ENCODE measurements at regions not wholly inside any gene's neighbourhood (a gene's known extent, or its start where the extent isn't known, plus 50 kb on each side); places are given as distances from the start of the nearest gene placed in this dataset.

- H2AFZ ChIP-seq, result no peak overlapping the region
- no peak for DNase-seq (ENCODE audit: low spot score)
- no peak overlapping the region for H3K4me3 ChIP-seq
- H3K9me3 ChIP-seq (ENCODE audit: low read depth), result no peaks in the 10 kb centered on the region
- H3K4me1 ChIP-seq (ENCODE audit: insufficient read depth), result no peaks in the 10 kb centered on the region
- H3K27me3 ChIP-seq, result no peaks in the 10 kb centered on the region
- TF ChIP-seq, protein P1, sequence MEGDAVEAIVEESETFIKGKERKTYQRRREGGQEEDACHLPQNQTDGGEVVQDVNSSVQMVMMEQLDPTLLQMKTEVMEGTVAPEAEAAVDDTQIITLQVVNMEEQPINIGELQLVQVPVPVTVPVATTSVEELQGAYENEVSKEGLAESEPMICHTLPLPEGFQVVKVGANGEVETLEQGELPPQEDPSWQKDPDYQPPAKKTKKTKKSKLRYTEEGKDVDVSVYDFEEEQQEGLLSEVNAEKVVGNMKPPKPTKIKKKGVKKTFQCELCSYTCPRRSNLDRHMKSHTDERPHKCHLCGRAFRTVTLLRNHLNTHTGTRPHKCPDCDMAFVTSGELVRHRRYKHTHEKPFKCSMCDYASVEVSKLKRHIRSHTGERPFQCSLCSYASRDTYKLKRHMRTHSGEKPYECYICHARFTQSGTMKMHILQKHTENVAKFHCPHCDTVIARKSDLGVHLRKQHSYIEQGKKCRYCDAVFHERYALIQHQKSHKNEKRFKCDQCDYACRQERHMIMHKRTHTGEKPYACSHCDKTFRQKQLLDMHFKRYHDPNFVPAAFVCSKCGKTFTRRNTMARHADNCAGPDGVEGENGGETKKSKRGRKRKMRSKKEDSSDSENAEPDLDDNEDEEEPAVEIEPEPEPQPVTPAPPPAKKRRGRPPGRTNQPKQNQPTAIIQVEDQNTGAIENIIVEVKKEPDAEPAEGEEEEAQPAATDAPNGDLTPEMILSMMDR (IDR thresholded peaks at IDR 0.05; ENCODE audit: poor library complexity), result no peak
- TF ChIP-seq EZH2phosphoT487 (IDR thresholded peaks at IDR 0.05; ENCODE audit: low read depth, severe bottlenecking, unreplicated experiment) (no peak), EZH2 (IDR thresholded peaks at IDR 0.05; ENCODE audit: borderline replicate concordance) (no peak)
- H3K4me2 ChIP-seq, result no peak overlapping the region
- H3K79me2 ChIP-seq, result no peaks in the 10 kb centered on the region
- 83% methylated on average over 2 of the region's 2 CpGs for WGBS (ENCODE audit: low lambda C conversion rate, missing lambda C conversion rate)
- no peak overlapping the region for H3K27ac ChIP-seq
- no peaks in the 10 kb centered on the region for H4K20me1 ChIP-seq (ENCODE audit: insufficient read depth, poor library complexity, severe bottlenecking)
- H3K36me3 ChIP-seq (replicated peaks; ENCODE audit: insufficient read depth, low read depth), result no peaks in the 10 kb centered on the region
- no peaks in the 10 kb centered on the region for H3K9me2 ChIP-seq (replicated peaks; ENCODE audit: insufficient read depth)
These were observed 53.6 kb upstream of the RWDD3 start for GRCh38 chr1:95180371-95180770.

DNA sequence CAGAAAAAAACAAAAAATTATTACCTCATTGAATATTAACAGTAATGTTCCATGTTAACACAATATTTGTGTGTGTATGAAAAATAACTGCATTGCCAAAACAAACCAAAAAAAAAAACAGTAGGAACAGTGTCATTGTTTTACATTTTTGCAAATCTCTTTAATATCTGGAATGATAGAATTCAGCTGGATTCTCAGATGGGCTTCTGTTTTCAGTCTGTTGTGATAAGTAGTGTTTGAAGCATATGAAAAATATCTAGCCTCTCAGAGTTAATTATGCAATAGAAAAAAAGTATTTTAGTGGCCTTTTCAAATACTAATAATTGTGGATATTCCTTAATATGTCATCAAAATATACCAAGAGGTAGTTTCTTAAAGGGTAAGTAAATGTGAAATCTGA, 52.9 kb upstream of the RWDD3 start:
- DNase-seq (ENCODE audit: low spot score), result no peak
- no peak overlapping the region for H3K4me3 ChIP-seq
- H3K79me2 ChIP-seq, result no peaks in the 10 kb centered on the region

DNA sequence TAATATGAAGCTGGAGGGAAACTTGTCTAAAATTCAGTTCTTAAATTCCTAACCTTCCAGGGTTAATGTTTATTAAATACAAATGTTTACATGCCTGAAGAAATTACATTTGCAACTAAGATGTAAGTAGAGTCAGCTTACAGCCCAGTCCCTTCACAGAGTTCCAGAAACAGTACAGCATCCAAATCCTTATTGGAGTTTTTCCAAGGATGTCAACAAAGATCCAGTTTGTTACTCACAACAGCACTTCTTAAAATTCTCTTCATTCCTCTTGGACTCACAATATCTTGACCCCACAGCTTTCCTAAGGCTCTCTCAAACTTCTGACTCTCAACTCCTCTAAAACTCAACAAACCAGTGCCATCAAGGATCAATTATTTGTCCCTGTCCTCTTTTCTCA, 50.1 kb upstream of the RWDD3 start:
- no peaks in the 10 kb centered on the region for H3K79me2 ChIP-seq
- no peaks in the 10 kb centered on the region for H3K9me3 ChIP-seq (ENCODE audit: low read depth)
- H3K36me3 ChIP-seq (replicated peaks; ENCODE audit: insufficient read depth, low read depth), result no peaks in the 10 kb centered on the region
- DNase-seq (ENCODE audit: low spot score), result no peak
- H3K4me2 ChIP-seq, result no peak overlapping the region
- no peaks in the 10 kb centered on the region for H4K20me1 ChIP-seq (ENCODE audit: insufficient read depth, poor library complexity, severe bottlenecking)
- no peak overlapping the region for H3K27ac ChIP-seq
- H2AFZ ChIP-seq, result no peak overlapping the region
- no peaks in the 10 kb centered on the region for H3K27me3 ChIP-seq
- no peak overlapping the region for H3K4me3 ChIP-seq
- H3K4me1 ChIP-seq (ENCODE audit: insufficient read depth), result no peaks in the 10 kb centered on the region
- no peaks in the 10 kb centered on the region for H3K9me2 ChIP-seq (replicated peaks; ENCODE audit: insufficient read depth)
- TF ChIP-seq EZH2phosphoT487 (IDR thresholded peaks at IDR 0.05; ENCODE audit: low read depth, severe bottlenecking, unreplicated experiment), result no peak
- no peak for TF ChIP-seq EZH2 (IDR thresholded peaks at IDR 0.05; ENCODE audit: borderline replicate concordance)
- TF ChIP-seq, protein P1 (IDR thresholded peaks at IDR 0.05; ENCODE audit: poor library complexity), result no peak

More for the DNA sequence above, 52.9 kb upstream of the RWDD3 start:
- Histone ChIP-seq H3K4me1 (ENCODE audit: insufficient read depth) (no peaks in the 10 kb centered on the region), H3K27me3 (no peaks in the 10 kb centered on the region), H3K27ac (no peak overlapping the region), H3K9me2 (replicated peaks; ENCODE audit: insufficient read depth) (no peaks in the 10 kb centered on the region), H3K9me3 (ENCODE audit: low read depth) (no peaks in the 10 kb centered on the region), H3K4me2 (no peak overlapping the region), H4K20me1 (ENCODE audit: insufficient read depth, poor library complexity, severe bottlenecking) (no peaks in the 10 kb centered on the region), H3K36me3 (replicated peaks; ENCODE audit: insufficient read depth, low read depth) (no peaks in the 10 kb centered on the region), H2AFZ (no peak overlapping the region)
- TF ChIP-seq EZH2phosphoT487 (IDR thresholded peaks at IDR 0.05; ENCODE audit: low read depth, severe bottlenecking, unreplicated experiment), result no peak
- TF ChIP-seq, protein P1 (IDR thresholded peaks at IDR 0.05; ENCODE audit: poor library complexity), result no peak
- TF ChIP-seq EZH2 (IDR thresholded peaks at IDR 0.05; ENCODE audit: borderline replicate concordance), result no peak
